ENCODE measurements at regions not wholly inside any gene's neighbourhood (a gene's known extent, or its start where the extent isn't known, plus 50 kb on each side); places are given as distances from the start of the nearest gene placed in this dataset.

DNA sequence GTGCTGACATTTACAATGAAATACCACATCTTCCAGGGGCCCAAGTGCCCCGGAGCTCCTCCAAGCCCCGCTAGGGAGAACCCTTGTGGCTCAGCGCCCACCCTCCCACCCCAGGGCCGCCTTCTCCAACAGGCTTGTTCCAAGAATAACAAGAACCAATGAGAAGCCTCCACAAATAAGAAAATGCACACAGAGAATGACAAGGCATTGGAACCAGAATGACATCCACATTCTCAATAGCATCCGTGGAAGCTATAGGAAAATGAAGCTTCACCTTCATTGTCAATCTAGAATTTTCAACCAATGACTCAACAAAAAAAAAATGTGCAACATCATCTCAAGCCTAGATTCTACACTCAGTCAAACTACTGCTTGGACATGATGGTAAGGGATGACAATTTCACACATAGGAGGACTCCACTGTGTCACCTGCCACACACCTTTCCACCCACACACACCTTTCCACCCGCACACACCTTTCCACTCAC is 50.4 kb upstream of the PPP2R2D start:
- TF ChIP-seq, protein P1, sequence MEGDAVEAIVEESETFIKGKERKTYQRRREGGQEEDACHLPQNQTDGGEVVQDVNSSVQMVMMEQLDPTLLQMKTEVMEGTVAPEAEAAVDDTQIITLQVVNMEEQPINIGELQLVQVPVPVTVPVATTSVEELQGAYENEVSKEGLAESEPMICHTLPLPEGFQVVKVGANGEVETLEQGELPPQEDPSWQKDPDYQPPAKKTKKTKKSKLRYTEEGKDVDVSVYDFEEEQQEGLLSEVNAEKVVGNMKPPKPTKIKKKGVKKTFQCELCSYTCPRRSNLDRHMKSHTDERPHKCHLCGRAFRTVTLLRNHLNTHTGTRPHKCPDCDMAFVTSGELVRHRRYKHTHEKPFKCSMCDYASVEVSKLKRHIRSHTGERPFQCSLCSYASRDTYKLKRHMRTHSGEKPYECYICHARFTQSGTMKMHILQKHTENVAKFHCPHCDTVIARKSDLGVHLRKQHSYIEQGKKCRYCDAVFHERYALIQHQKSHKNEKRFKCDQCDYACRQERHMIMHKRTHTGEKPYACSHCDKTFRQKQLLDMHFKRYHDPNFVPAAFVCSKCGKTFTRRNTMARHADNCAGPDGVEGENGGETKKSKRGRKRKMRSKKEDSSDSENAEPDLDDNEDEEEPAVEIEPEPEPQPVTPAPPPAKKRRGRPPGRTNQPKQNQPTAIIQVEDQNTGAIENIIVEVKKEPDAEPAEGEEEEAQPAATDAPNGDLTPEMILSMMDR (IDR thresholded peaks at IDR 0.05; ENCODE audit: partially characterized antibody, unreplicated experiment): no peak
- H3K4me1 Mint-ChIP-seq (ENCODE audit: low read depth, unreplicated experiment): no peaks in the 10 kb centered on the region
- peaks cover 9% of the 10 kb centered on the region for H3K9me3 Mint-ChIP-seq (ENCODE audit: unreplicated experiment)
- peaks cover 6% of the 10 kb centered on the region for H3K27me3 Mint-ChIP-seq (ENCODE audit: unreplicated experiment)
- H3K4me3 Mint-ChIP-seq (ENCODE audit: unreplicated experiment): no peak overlapping the region
- H3K27ac Mint-ChIP-seq (ENCODE audit: unreplicated experiment): no peak overlapping the region
- H3K36me3 Mint-ChIP-seq (ENCODE audit: unreplicated experiment): peaks cover 8% of the 10 kb centered on the region
- DNase-seq: no peak
